H1 (cell line): ENCODE measurements at regions not wholly inside any gene's neighbourhood (a gene's known extent, or its start where the extent isn't known, plus 50 kb on each side); places are given as distances from the start of the nearest gene placed in this dataset.

Source experiments
- CTCF ChIA-PET: fragments of 300-600 bp; sonication (Branson Sonifier 250); formaldehyde crosslinking; loops from one replicate; lab custom pipeline; 2021; ENCODE audit not compliant: partially characterized antibody; lab: Charles Lee
- POLR2A ChIA-PET: fragments of 300-600 bp; sonication (Branson Sonifier 250); formaldehyde crosslinking; loops from one replicate; lab custom pipeline; 2021; ENCODE audit warnings: inconsistent platforms; ENCODE audit not compliant: partially characterized antibody; lab: Charles Lee
- DNase-seq, 2 experiments: peaks; one replicate each; pipeline versions ENCODE4 v3.0.0 to v3.0.0-alpha.2; 2010 to 2022; ENCODE audit warnings: low spot score in 2 of 2, low read depth in 1 of 2, mixed read lengths in 1 of 2
- FAIRE-seq: peaks from 2 replicates; lab custom pipeline; 2011; peaks lifted over from hg19 to GRCh38; lab: Jason Lieb, UNC
- H2AFZ ChIP-seq: 2 replicates; pipeline ENCODE4 v1.8.1; 2012; ENCODE audit warnings: low read length, inconsistent platforms
- H2AK5ac ChIP-seq: 2 replicates; pipeline ENCODE4 v1.6.1; 2013; ENCODE audit warnings: low read depth, low read length
- H2BK120ac ChIP-seq: replicated peaks from 2 replicates; pipeline ENCODE3; 2013; ENCODE audit warnings: low read depth, low read length, inconsistent platforms
- H2BK12ac ChIP-seq: 2 replicates; pipeline ENCODE4 v1.6.1; 2013; ENCODE audit warnings: low read depth, low read length
- H2BK15ac ChIP-seq: 2 replicates; pipeline ENCODE4 v1.6.1; 2013; ENCODE audit warnings: low read length
- H2BK20ac ChIP-seq: 2 replicates; pipeline ENCODE4 v1.6.1; 2013; ENCODE audit warnings: low read length
- H2BK5ac ChIP-seq: 2 replicates; pipeline ENCODE4 v1.6.1; 2013; ENCODE audit warnings: low read depth, low read length
- H3K14ac ChIP-seq: 2 replicates; pipeline ENCODE4 v1.6.1; 2013; ENCODE audit warnings: inconsistent platforms; ENCODE audit not compliant: insufficient read length
- H3K18ac ChIP-seq: 2 replicates; pipeline ENCODE4 v1.6.1; 2013; ENCODE audit warnings: low read length; ENCODE audit errors: extremely low read depth
- H3K23ac ChIP-seq: 2 replicates; pipeline ENCODE4 v1.6.1; 2013; ENCODE audit warnings: inconsistent platforms; ENCODE audit not compliant: insufficient read length
- H3K23me2 ChIP-seq: 2 replicates; pipeline ENCODE4 v1.6.1; 2013; ENCODE audit warnings: low read depth, low read length
- H3K27ac ChIP-seq: 2 replicates; pipeline ENCODE4 v1.6.1; 2011; ENCODE audit warnings: low read depth, low read length, inconsistent platforms
- H3K27me3 ChIP-seq, 4 experiments: replicated peaks in 1 of 4; 1 replicate in 1 of 4; 2 replicates in 3 of 4; pipeline versions ENCODE4 v1.6.1 to v1.8.1; 2011 to 2013; ENCODE audit warnings: low read length in 3 of 4, mild to moderate bottlenecking in 3 of 4, inconsistent platforms in 2 of 4, mixed read lengths in 2 of 4, moderate library complexity in 1 of 4; ENCODE audit not compliant: control insufficient read depth in 3 of 4, insufficient read depth in 3 of 4; ENCODE audit errors: extremely low read depth in 1 of 4
- H3K36me3 ChIP-seq, 4 experiments: 2 replicates each; pipeline versions ENCODE4 v1.6.1 to v1.8.1; 2011 to 2013; ENCODE audit warnings: mild to moderate bottlenecking in 4 of 4, low read length in 3 of 4, moderate library complexity in 2 of 4, control low read depth in 1 of 4, inconsistent platforms in 1 of 4; ENCODE audit not compliant: insufficient read depth in 4 of 4, control insufficient read depth in 2 of 4
- H3K4ac ChIP-seq: replicated peaks from 2 replicates; pipeline ENCODE3; 2013; ENCODE audit warnings: low read length, low read depth, mixed read lengths, inconsistent platforms; ENCODE audit not compliant: insufficient read length
- H3K4me1 ChIP-seq, 4 experiments: replicated peaks in 1 of 4; 1 replicate in 1 of 4; 2 replicates in 3 of 4; pipeline versions ENCODE4 v1.6.1 to v1.8.1; 2011 to 2013; ENCODE audit warnings: low read length in 3 of 4, inconsistent platforms in 2 of 4, mixed read lengths in 1 of 4; ENCODE audit not compliant: insufficient read depth in 4 of 4, control insufficient read depth in 3 of 4
- H3K4me2 ChIP-seq, 2 experiments: 2 replicates each; pipeline versions ENCODE4 v1.6.1 to v1.8.1; 2011 to 2013; ENCODE audit warnings: low read depth in 2 of 2, low read length in 2 of 2, control low read depth in 1 of 2, inconsistent platforms in 1 of 2, mild to moderate bottlenecking in 1 of 2; ENCODE audit not compliant: insufficient read depth in 1 of 2
- H3K4me3 ChIP-seq, 4 experiments: fragments of 200-600, 300-600 bp in 1 of 4; sonication (generic), shearing (Covaris generic), sonication (Bioruptor Twin) in 1 of 4; 2 replicates each; pipeline versions ENCODE4 v1.5.1 to v1.8.1; 2011 to 2016; ENCODE audit warnings: low read length in 4 of 4, low read depth in 3 of 4, control low read depth in 2 of 4, inconsistent platforms in 2 of 4, mild to moderate bottlenecking in 2 of 4, mixed read lengths in 1 of 4, moderate library complexity in 1 of 4; ENCODE audit not compliant: insufficient read depth in 2 of 4; ENCODE audit errors: extremely low read depth in 1 of 4
- H3K56ac ChIP-seq: replicated peaks from 2 replicates; pipeline ENCODE3; 2013; ENCODE audit warnings: low read depth, mild to moderate bottlenecking, mixed read lengths, low read length, inconsistent platforms; ENCODE audit not compliant: insufficient read length
- H3K79me1 ChIP-seq: 2 replicates; pipeline ENCODE4 v1.6.1; 2013; ENCODE audit warnings: low read depth, low read length, control low read depth
- H3K79me2 ChIP-seq, 2 experiments: 2 replicates each; pipeline versions ENCODE4 v1.6.1 to v1.8.1; 2012 to 2013; ENCODE audit warnings: low read length in 2 of 2, mild to moderate bottlenecking in 2 of 2, inconsistent platforms in 1 of 2; ENCODE audit not compliant: insufficient read depth in 2 of 2, control insufficient read depth in 1 of 2
- H3K9ac ChIP-seq, 4 experiments: replicated peaks in 1 of 4; 1 replicate in 1 of 4; 2 replicates in 3 of 4; pipeline versions ENCODE4 v1.6.1 to v1.8.1; 2011 to 2013; ENCODE audit warnings: low read depth in 3 of 4, low read length in 3 of 4, control low read depth in 2 of 4, mild to moderate bottlenecking in 2 of 4, moderate library complexity in 2 of 4, inconsistent platforms in 1 of 4; ENCODE audit errors: extremely low read depth in 1 of 4
- H3K9me3 ChIP-seq, 2 experiments: 2 replicates each; pipeline versions ENCODE4 v1.6.1 to v1.8.1; 2012 to 2013; ENCODE audit warnings: mild to moderate bottlenecking in 2 of 2, moderate library complexity in 2 of 2, control low read depth in 1 of 2, inconsistent platforms in 1 of 2, low read depth in 1 of 2, low read length in 1 of 2, mixed read lengths in 1 of 2; ENCODE audit not compliant: insufficient read depth in 2 of 2
- H4K20me1 ChIP-seq, 2 experiments: replicated peaks in 1 of 2; 2 replicates each; pipeline versions ENCODE3 to v1.8.1; 2011 to 2013; ENCODE audit warnings: inconsistent platforms in 2 of 2, low read length in 2 of 2, mild to moderate bottlenecking in 1 of 2; ENCODE audit not compliant: insufficient read depth in 2 of 2, control insufficient read depth in 1 of 2
- H4K5ac ChIP-seq: 2 replicates; pipeline ENCODE4 v1.6.1; 2013; ENCODE audit warnings: low read length, low read depth, mixed read lengths, inconsistent platforms; ENCODE audit not compliant: insufficient read length
- H4K8ac ChIP-seq: 2 replicates; pipeline ENCODE4 v1.8.0; 2013; ENCODE audit warnings: mild to moderate bottlenecking, moderate library complexity, low read length, inconsistent platforms; ENCODE audit not compliant: insufficient read depth; ENCODE audit errors: extremely low read depth
- H4K91ac ChIP-seq: replicated peaks from 2 replicates; pipeline ENCODE3; 2013; ENCODE audit warnings: low read length, mixed read lengths, inconsistent platforms; ENCODE audit not compliant: insufficient read length
- EZH2 ChIP-seq: fragments of 200-600 bp; sonication (generic); IDR thresholded peaks from 2 replicates; pipeline ENCODE4 v1.7.1; 2012; ENCODE audit warnings: low read depth, mild to moderate bottlenecking, moderate library complexity, low read length, inconsistent platforms; ENCODE audit not compliant: severe bottlenecking
- FOSL1 ChIP-seq: IDR thresholded peaks from 2 replicates; pipeline ENCODE4 v1.6.1; 2011; ENCODE audit warnings: mild to moderate bottlenecking, low read depth, low read length, moderate library complexity; ENCODE audit not compliant: insufficient read depth
- HDAC6 ChIP-seq: IDR thresholded peaks from one replicate; pipeline ENCODE4 v1.7.1; 2012; ENCODE audit warnings: low read depth, mild to moderate bottlenecking, inconsistent platforms, low read length, moderate library complexity
- JUN ChIP-seq: IDR thresholded peaks from 2 replicates; pipeline ENCODE4 v1.6.1; 2011; ENCODE audit warnings: low read depth, mild to moderate bottlenecking, improper control_type of control experiment, low read length
- KDM1A ChIP-seq: fragments of 200-600, 300-600 bp; sonication (generic); IDR thresholded peaks from 2 replicates; pipeline ENCODE4 v1.7.1; 2016; ENCODE audit warnings: mild to moderate bottlenecking, low read length, borderline replicate concordance
- PHF8 ChIP-seq: fragments of 200-600 bp; sonication (generic); conservative IDR thresholded peaks from 2 replicates; pipeline ENCODE4 v1.7.1; 2012; ENCODE audit warnings: low read depth, mild to moderate bottlenecking, inconsistent platforms, low read length, moderate library complexity
- POLR2A ChIP-seq, 2 experiments: IDR thresholded peaks; 1 replicate in 1 of 2; 2 replicates in 1 of 2; pipeline ENCODE4 v1.6.1; 2011; ENCODE audit warnings: low read depth in 2 of 2, low read length in 2 of 2, mild to moderate bottlenecking in 2 of 2; ENCODE audit errors: control extremely low read depth in 1 of 2
- RAD21 ChIP-seq, 2 experiments: IDR thresholded peaks in 1 of 2; conservative IDR thresholded peaks in 1 of 2; 2 replicates each; pipeline ENCODE4 v1.6.1; 2011; ENCODE audit warnings: low read depth in 2 of 2, low read length in 2 of 2, improper control_type of control experiment in 1 of 2, inconsistent platforms in 1 of 2, mild to moderate bottlenecking in 1 of 2, moderate library complexity in 1 of 2
- RFX5 ChIP-seq: IDR thresholded peaks from 2 replicates; pipeline ENCODE4 v1.6.1; 2011; ENCODE audit warnings: low read depth, low read length, improper control_type of control experiment, borderline replicate concordance
- SP4 ChIP-seq: IDR thresholded peaks from 2 replicates; pipeline ENCODE4 v1.6.1; 2012; ENCODE audit warnings: low read length, inconsistent platforms
- TEAD4 ChIP-seq: IDR thresholded peaks from 2 replicates; pipeline ENCODE4 v1.6.1; 2012; ENCODE audit warnings: low read depth, low read length, inconsistent platforms, mixed read lengths
- WGBS, 2 experiments: shearing (Covaris generic) in 1 of 2; methylation state at CpG; one replicate each; pipeline versions ENCODE4 v1.1.6 to v1.1.7; 2013 to 2015; ENCODE audit warnings: low lambda C conversion rate in 2 of 2, mixed read lengths in 2 of 2, inconsistent platforms in 1 of 2, low coverage in 1 of 2, missing lambda C conversion rate in 1 of 2; ENCODE audit not compliant: insufficient replicate concordance in 2 of 2, insufficient coverage in 1 of 2, insufficient read length in 1 of 2; ENCODE audit errors: extremely low coverage in 1 of 2, missing lambda C conversion rate in 1 of 2; 5-methylcytosine and 5-hydroxymethylcytosine counted together

DNA sequence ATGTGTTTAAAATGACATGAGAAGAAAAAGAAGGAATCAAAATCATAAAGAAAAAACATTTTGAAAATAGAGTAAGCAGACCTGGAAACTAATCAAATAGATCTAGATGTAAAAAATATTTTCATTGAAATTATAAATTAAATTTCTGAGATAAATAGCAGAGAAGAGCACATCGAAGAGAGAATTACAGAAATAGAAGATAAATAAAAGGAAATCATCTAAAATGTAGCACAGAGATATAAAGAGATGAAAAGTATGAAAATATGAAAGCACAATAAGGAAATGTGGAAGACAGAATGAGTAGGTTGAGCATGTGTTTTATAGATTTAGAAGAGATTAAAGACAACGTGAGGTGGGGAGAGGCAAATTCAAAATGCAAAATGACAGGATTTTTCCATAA is 130.9 kb upstream of the SEC14L1 start:
- no peak overlapping the region for H4K91ac ChIP-seq
- no peak overlapping the region for H3K14ac ChIP-seq
- CTCF ChIA-PET = interaction anchor here (0.6 to 8.2 kb wide), 8 partner anchors 38 to 299 kb away, joined by 3 to 72 read pairs (median 3); no protein-coding TSS in a partner anchor
- H2AK5ac ChIP-seq = no peak overlapping the region
- no peak overlapping the region for H2AFZ ChIP-seq
- H3K4me2 ChIP-seq = no peak overlapping the region
- H3K9me3 ChIP-seq = peaks cover 4 to 10% of the 10 kb centered on the region in 2 experiments; a peak in 2 of 4 replicates
- DNase-seq (no peak), FAIRE-seq (no peak)
- H3K23me2 ChIP-seq = no peaks in the 10 kb centered on the region
- no peaks in the 10 kb centered on the region for H4K20me1 ChIP-seq
- H4K8ac ChIP-seq = no peak overlapping the region
- no peak overlapping the region for H4K5ac ChIP-seq
- H3K27ac ChIP-seq = no peak overlapping the region
- no peaks in the 10 kb centered on the region for H3K4me1 ChIP-seq
- H3K79me1 ChIP-seq = no peaks in the 10 kb centered on the region
- POLR2A ChIA-PET = no interaction called here
- no peak overlapping the region for H3K56ac ChIP-seq
- H2BK120ac ChIP-seq = no peak overlapping the region
- H2BK15ac ChIP-seq = no peak overlapping the region
- H3K4ac ChIP-seq = no peak overlapping the region
- WGBS, 2 experiments = 86% methylated on average over 2 of the region's 2 CpGs; no CpG with 5 or more reads in 1 of the 2 experiments
- no peaks in the 10 kb centered on the region for H3K36me3 ChIP-seq
- H3K9ac ChIP-seq = no peak overlapping the region
- no peak overlapping the region for H2BK5ac ChIP-seq
- no peak overlapping the region for H2BK20ac ChIP-seq
- H3K79me2 ChIP-seq = no peaks in the 10 kb centered on the region
- 0 out of 7 replicates have a peak, but pooled peaks cover 0 to 2% (median 0%) of the 10 kb centered on the region in 4 experiments for H3K27me3 ChIP-seq
- no peak overlapping the region for H3K4me3 ChIP-seq
- no peak overlapping the region for H3K23ac ChIP-seq
- no peak overlapping the region for H2BK12ac ChIP-seq
- H3K18ac ChIP-seq = no peak overlapping the region
- no peak for TF ChIP-seq KDM1A
- TF ChIP-seq TEAD4 = no peak
- no peak for TF ChIP-seq SP4
- TF ChIP-seq PHF8 = no peak
- TF ChIP-seq FOSL1 = no peak
- no peak for TF ChIP-seq HDAC6
- no peak for TF ChIP-seq EZH2
- TF ChIP-seq RFX5 = no peak
- TF ChIP-seq RAD21 (IDR thresholded peaks at IDR 0.05 in 1 of 2, conservative IDR thresholded peaks at IDR 0.05 in 1 of 2; ENCODE audit: low read depth in 2 of 2, low read length in 2 of 2) = no peak
- no peak for TF ChIP-seq JUN
- no peak for TF ChIP-seq POLR2A (IDR thresholded peaks at IDR 0.05; ENCODE audit: control extremely low read depth in 1 of 2, low read depth in 2 of 2, low read length in 2 of 2)
